GM19395 (cell line): ENCODE measurements at regions not wholly inside any gene's neighbourhood (a gene's known extent, or its start where the extent isn't known, plus 50 kb on each side); places are given as distances from the start of the nearest gene placed in this dataset.
A peak's percentile ranks its signal among the peaks of the same experiment; 100 is the strongest.
"Not testable (repeated sequence)": the region's sequence is repeated elsewhere in the genome, so short reads cannot be mapped to it uniquely, and the experiment has no call there.

Experiments
- ATAC-seq: cut with Tn5 transposase; IDR thresholded peaks from one replicate; pipeline ENCODE4 v1.9.1; 2021; ENCODE audit warnings: mild to moderate bottlenecking, moderate library complexity; ENCODE audit not compliant: unreplicated experiment

GRCh38 chr6:27679964-27680694, 207.2 kb upstream of the ZNF184 start:
- no peak for ATAC-seq

GRCh38 chr6:27679308-27679963, 206.5 kb upstream of the ZNF184 start:
- no peak for ATAC-seq

GRCh38 chr6:27678469-27678868, 205.6 kb upstream of the ZNF184 start:
- ATAC-seq = no peak

GRCh38 chr6:27674882-27675281, 202.0 kb upstream of the ZNF184 start:
- no peak for ATAC-seq

GRCh38 chr6:27672113-27672799, 199.4 kb upstream of the ZNF184 start:
- ATAC-seq = peak; percentile 66

GRCh38 chr6:27669624-27670301, 196.9 kb upstream of the ZNF184 start:
- no peak for ATAC-seq

GRCh38 chr6:27669295-27669623, 196.4 kb upstream of the ZNF184 start:
- ATAC-seq = no peak

- ATAC-seq = no peak
Measured at GRCh38 chr6:27668442-27669294, 195.8 kb upstream of the ZNF184 start.

GRCh38 chr6:27667657-27668441, 194.9 kb upstream of the ZNF184 start:
- ATAC-seq = no peak

- no peak for ATAC-seq
Measured at GRCh38 chr6:27667016-27667656, 194.2 kb upstream of the ZNF184 start.

- no peak for ATAC-seq
Measured at GRCh38 chr6:27662769-27663168, 189.9 kb upstream of the ZNF184 start.

- ATAC-seq = not testable (repeated sequence)
Measured at GRCh38 chr6:27662212-27662611, 189.3 kb upstream of the ZNF184 start.

GRCh38 chr6:27653143-27653825, 180.4 kb upstream of the ZNF184 start:
- not testable (repeated sequence) for ATAC-seq

GRCh38 chr6:27651371-27651732, 178.4 kb upstream of the ZNF184 start:
- no peak for ATAC-seq

- ATAC-seq = no peak
Measured at GRCh38 chr6:27650620-27651370, 177.9 kb upstream of the ZNF184 start.

- ATAC-seq = no peak
Measured at GRCh38 chr6:27644528-27644927, 171.6 kb upstream of the ZNF184 start.

GRCh38 chr6:27642744-27643456, 170.0 kb upstream of the ZNF184 start:
- no peak for ATAC-seq
